Natural killer cell treated with Interleukin-12 subunit alpha and Interleukin-12 subunit beta and Interleukin-15 and Interleukin-18, amount 100 ng/mL, for 72 hours (primary cell): ENCODE measurements at regions not wholly inside any gene's neighbourhood (a gene's known extent, or its start where the extent isn't known, plus 50 kb on each side); places are given as distances from the start of the nearest gene placed in this dataset.
"Not testable (repeated sequence)": the region's sequence is repeated elsewhere in the genome, so short reads cannot be mapped to it uniquely, and the experiment has no call there.

Experiments
- ATAC-seq, 2 donors: fragments of 150-1000 bp; cut with Tn5 transposase in 1 of 2; sonication (Bioruptor Pico), chemical (Tn5 transposase) in 1 of 2; 2 replicates each; pipeline ENCODE4 v1.10.0; 2021
- DNase-seq: peaks from one replicate; pipeline ENCODE4 v3.0.0; 2022; ENCODE audit warnings: low spot score
- H3K27ac Mint-ChIP-seq, 2 donors: 1 replicate in 1 of 2; 2 replicates in 1 of 2; pipeline ENCODE4 v1.8.0; 2022; ENCODE audit warnings: mixed read lengths in 2 of 2, mild to moderate bottlenecking in 1 of 2, moderate library complexity in 1 of 2
- H3K27me3 Mint-ChIP-seq, 2 donors: 1 replicate in 1 of 2; 2 replicates in 1 of 2; pipeline ENCODE4 v1.8.0; 2022; ENCODE audit warnings: mixed read lengths in 2 of 2
- H3K36me3 Mint-ChIP-seq: one replicate; pipeline ENCODE4 v1.8.0; 2022; ENCODE audit warnings: mixed read lengths
- H3K4me1 Mint-ChIP-seq, 2 donors: 1 replicate in 1 of 2; 2 replicates in 1 of 2; pipeline ENCODE4 v1.8.0; 2022; ENCODE audit warnings: low read depth in 2 of 2, mixed read lengths in 2 of 2, mild to moderate bottlenecking in 1 of 2
- H3K4me3 Mint-ChIP-seq: one replicate; pipeline ENCODE4 v1.8.0; 2022; ENCODE audit warnings: mixed read lengths
- H3K9me3 Mint-ChIP-seq: 2 replicates; pipeline ENCODE4 v1.8.0; 2022; ENCODE audit warnings: mixed read lengths

DNA sequence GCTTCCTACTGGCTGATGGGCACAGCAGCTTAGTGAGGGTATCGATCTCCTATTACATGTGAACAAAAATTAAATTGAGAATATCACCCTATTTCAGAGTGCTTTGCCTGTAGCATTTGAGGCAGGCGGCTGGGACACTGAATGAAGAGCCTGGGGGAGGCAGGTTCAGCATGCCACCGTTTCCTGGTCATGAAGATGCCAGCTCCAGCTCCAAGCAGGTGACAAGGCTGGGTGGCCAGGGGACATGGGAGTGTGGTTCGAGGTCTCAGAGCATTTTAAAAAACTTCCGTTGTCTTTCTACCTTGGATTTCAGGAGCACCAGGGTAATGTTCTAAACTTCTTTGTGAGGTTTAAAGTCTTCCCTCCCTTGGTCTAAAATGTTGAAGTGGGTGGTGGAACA, 158.2 kb downstream of the RPLP1 start:
- Mint-ChIP-seq H3K27ac (no peak overlapping the region), H3K4me1 (peaks cover 5 to 7% of the 10 kb centered on the region in 2 donors), H3K4me3 (no peak overlapping the region), H3K36me3 (no peaks in the 10 kb centered on the region), H3K9me3 (no peaks in the 10 kb centered on the region), H3K27me3 (peaks cover 0 to 14% of the 10 kb centered on the region in 2 donors)
- DNase-seq (no peak), ATAC-seq (no peak)

DNA sequence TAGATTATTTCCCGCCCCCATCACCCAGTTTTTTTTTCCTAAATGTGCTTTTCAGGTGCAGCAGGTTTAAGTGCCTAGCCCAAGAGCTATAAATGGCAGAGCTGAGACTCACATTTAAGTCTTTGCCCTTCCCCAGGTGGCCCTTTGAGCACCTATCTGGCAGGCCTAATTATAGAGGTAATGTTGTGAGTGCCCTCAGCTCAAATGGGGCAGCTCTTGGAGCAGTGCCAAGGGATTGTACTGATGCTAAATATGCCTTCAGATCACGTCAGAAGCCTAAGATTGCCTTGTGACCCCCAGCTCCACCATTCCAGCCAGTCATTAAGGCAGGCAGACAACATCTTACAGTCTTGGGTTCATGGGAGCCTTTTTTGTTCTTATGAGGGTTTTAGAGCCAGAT, 159.5 kb downstream of the RPLP1 start:
- ATAC-seq (no peak), DNase-seq (no peak)
- no peaks in the 10 kb centered on the region for H3K9me3 Mint-ChIP-seq
- H3K27ac Mint-ChIP-seq: no peak overlapping the region
- H3K4me3 Mint-ChIP-seq: no peak overlapping the region
- H3K36me3 Mint-ChIP-seq: no peaks in the 10 kb centered on the region
- peaks cover 0 to 12% of the 10 kb centered on the region in 2 donors for H3K27me3 Mint-ChIP-seq
- no peaks in the 10 kb centered on the region for H3K4me1 Mint-ChIP-seq

DNA sequence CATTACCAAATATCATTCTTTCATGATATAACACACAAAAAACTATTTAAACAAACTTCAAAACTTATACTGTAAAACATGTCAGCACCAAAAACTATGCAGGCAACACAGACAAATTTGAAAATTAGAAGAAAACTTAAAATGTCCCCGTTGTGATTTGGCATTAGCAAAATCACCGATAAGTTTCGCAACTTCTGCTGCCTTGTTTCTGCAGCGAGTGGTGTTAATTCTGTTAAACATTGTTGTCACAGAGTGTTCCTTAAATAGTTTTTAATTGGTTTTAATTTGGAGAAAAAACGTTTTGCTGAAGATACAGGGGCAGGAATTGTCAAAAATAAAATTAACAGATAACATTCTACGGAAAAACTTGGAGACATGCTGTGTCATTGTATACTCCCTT, 160.6 kb downstream of the RPLP1 start:
- peaks cover 0 to 10% of the 10 kb centered on the region in 2 donors for H3K27me3 Mint-ChIP-seq
- DNase-seq (no peak), ATAC-seq (no peak)
- no peaks in the 10 kb centered on the region for H3K4me1 Mint-ChIP-seq
- no peak overlapping the region for H3K4me3 Mint-ChIP-seq
- H3K27ac Mint-ChIP-seq: no peak overlapping the region
- H3K36me3 Mint-ChIP-seq: no peaks in the 10 kb centered on the region
- no peaks in the 10 kb centered on the region for H3K9me3 Mint-ChIP-seq

DNA sequence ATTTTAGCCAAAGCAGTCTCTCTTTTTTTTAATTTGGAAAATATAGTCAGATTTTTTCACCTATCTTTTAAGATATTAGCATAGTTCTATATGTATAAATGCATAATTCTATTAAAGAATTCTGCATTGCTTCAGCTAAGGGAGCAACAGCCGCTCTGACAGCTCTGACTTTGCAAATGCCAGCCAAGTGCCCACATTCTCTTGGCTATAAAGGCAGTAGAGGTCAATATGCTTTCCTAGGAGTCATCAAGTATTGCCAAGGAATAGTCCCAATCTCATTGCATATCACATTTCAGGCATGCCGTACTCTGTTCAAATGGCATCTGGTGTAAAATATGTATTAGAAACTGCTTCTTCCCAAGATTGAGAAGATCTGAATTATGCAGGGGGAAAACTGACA, 161.4 kb downstream of the RPLP1 start:
- H3K36me3 Mint-ChIP-seq: no peaks in the 10 kb centered on the region
- H3K4me1 Mint-ChIP-seq: no peaks in the 10 kb centered on the region
- ATAC-seq: no peak
- no peak overlapping the region for H3K4me3 Mint-ChIP-seq
- no peaks in the 10 kb centered on the region for H3K9me3 Mint-ChIP-seq
- DNase-seq: no peak
- H3K27ac Mint-ChIP-seq: no peak overlapping the region
- H3K27me3 Mint-ChIP-seq: peaks cover 0 to 12% of the 10 kb centered on the region in 2 donors

DNA sequence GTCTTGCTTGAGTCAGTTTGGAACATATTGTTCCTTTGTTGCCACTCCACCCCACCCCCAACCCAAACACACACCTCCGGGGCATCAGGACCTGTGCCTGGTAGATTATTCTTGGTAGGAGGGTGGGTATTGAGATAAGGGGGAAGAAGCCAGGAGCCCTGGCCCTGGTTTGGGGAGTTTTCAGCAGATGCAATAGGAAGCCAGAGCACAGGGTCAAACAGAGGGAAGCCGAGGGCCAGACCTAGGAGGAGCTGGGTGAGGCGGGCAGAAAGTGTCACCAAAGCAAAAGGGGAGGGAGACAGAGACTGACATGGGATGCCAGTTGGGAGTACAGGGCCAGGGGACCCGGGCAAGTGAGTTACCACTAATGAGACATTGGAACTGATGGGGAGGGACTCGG, 163.1 kb downstream of the RPLP1 start:
- H3K4me1 Mint-ChIP-seq: peaks cover 0 to 3% of the 10 kb centered on the region in 2 donors
- H3K9me3 Mint-ChIP-seq: no peaks in the 10 kb centered on the region
- no peak for ATAC-seq
- no peaks in the 10 kb centered on the region for H3K36me3 Mint-ChIP-seq
- H3K27me3 Mint-ChIP-seq: peaks cover 2 to 12% of the 10 kb centered on the region in 2 donors
- no peak for DNase-seq
- H3K4me3 Mint-ChIP-seq: no peak overlapping the region
- no peak overlapping the region for H3K27ac Mint-ChIP-seq

DNA sequence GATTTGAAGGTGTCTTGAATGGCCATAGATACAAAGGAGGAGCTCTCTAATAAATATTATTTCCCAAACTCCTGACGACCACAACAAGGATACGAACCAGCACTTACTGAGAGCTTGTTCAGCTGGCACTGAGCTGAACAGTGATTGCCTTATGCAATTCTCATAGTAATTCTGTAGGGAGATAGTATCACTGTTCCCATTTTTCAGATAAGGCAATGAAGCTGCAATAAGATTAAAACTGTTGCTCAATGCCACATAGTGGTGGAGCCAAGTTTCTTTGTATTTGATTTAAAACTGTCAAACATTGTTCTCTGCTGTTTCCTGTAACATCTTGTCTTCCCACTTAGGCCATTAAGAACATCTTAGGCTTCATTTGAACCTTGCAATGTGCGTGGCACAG, 163.9 kb downstream of the RPLP1 start:
- Mint-ChIP-seq H3K4me1 (peaks cover 0 to 3% of the 10 kb centered on the region in 2 donors), H3K4me3 (no peak overlapping the region), H3K27me3 (peaks cover 6 to 15% of the 10 kb centered on the region in 2 donors), H3K36me3 (no peaks in the 10 kb centered on the region), H3K27ac (no peak overlapping the region), H3K9me3 (no peaks in the 10 kb centered on the region)
- ATAC-seq: no peak
- DNase-seq: no peak

DNA sequence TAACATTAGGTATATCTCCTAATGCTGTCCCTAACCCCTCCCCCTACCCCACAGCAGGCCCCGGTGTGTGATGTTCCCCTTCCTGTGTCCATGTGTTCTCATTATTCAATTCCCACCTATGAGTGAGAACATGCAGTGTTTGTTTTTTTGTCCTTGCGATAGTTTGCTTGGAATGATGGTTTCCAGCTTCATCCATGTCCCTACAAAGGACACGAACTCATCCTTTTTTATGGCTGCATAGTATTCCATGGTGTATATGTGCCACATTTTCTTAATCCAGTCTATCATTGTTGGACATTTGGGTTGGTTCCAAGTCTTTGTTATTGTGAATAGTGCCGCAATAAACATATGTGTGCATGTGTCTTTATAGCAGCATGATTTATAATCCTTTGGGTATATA, 164.5 kb downstream of the RPLP1 start:
- not testable (repeated sequence) for H3K4me3 Mint-ChIP-seq, H3K4me1 Mint-ChIP-seq, DNase-seq, ATAC-seq, H3K9me3 Mint-ChIP-seq, H3K36me3 Mint-ChIP-seq, H3K27ac Mint-ChIP-seq
- H3K27me3 Mint-ChIP-seq: peaks cover 11 to 18% of the 10 kb centered on the region in 2 donors

DNA sequence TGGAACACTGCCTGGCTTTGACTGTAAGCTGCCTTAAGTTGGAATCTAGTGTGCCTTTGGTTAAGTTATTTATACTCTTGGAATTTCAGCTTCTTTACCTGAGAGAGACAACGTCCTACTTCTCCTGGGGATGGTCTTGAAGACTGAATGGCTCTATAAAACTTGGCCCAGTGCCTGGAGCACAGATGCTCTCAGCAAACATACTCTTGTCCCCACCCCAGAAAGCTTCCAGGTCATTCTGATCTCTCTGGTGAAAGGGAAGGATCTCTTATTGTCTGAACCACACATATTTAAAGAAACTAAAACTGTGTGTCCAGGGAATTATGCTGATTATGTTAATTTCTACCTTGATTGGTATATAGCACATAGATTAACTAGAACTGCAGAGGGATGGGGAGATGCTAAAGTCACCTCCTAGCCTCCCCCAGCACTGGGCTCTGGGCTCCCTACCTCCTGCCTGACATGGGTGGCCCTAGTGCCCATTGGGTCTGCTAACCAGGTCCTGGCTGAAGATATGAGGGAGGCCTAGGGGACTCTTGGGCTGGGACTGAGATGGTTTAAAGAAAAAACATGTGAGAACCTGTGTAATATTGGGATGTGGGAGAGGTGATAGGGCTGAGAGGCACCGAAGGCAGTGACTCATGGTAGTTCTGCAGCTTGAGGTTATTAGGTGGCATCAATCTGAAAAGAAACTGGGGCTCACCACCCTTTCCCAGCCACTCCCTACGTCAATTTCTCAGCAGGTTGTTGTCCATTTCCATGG, 171.0 kb downstream of the RPLP1 start:
- no peak for DNase-seq
- Mint-ChIP-seq H3K9me3 (no peaks in the 10 kb centered on the region), H3K27ac (no peak overlapping the region), H3K4me3 (no peak overlapping the region), H3K4me1 (peaks cover 8 to 13% of the 10 kb centered on the region in 2 donors), H3K36me3 (no peaks in the 10 kb centered on the region), H3K27me3 (peaks cover 44 to 51% of the 10 kb centered on the region in 2 donors)
- ATAC-seq: peak in 1 of 2 donors; percentile 36

DNA sequence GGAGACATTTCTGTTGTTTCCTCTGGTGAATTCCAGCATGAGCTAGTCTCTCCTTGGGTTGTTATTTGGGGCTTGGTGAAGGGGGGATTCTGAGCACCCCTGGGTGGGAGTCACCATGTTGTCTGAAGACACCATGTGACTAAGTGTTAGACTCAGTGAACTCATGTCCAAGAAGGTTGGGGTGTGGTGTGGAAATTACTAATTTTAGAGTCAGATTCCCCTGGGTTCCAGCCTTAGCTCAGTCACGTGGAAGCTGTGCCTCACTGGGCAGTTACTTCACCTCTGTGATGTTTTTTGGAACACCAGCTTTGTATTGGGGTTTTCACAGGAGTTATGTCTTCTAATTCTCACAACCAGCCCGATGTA, 171.5 kb downstream of the RPLP1 start:
- H3K9me3 Mint-ChIP-seq: no peaks in the 10 kb centered on the region
- no peak overlapping the region for H3K27ac Mint-ChIP-seq
- H3K4me1 Mint-ChIP-seq: peaks cover 8 to 13% of the 10 kb centered on the region in 2 donors
- H3K4me3 Mint-ChIP-seq: no peak overlapping the region
- no peaks in the 10 kb centered on the region for H3K36me3 Mint-ChIP-seq
- DNase-seq (no peak), ATAC-seq (peak in 1 of 2 donors; percentile 24)
- peaks cover 46 to 51% of the 10 kb centered on the region in 2 donors for H3K27me3 Mint-ChIP-seq

DNA sequence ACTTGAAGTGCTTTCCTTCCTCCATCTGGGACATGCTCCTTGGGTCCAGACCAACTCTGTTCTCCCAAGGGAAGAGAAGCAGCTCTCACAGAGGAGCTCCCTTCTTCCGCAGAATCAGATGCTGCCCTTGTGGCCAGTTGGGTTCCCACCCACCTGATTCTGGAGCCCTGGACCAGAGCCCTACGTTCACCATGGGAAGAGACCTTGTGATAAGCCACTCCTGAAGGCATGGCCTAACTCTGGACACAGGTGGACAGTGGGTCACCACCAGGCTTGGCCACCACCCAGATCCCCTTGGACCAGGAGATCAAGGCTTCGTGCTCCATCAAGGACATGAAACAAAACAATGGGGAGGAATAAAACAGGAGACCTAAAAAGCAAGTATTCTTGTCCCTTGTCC, 172.2 kb downstream of the RPLP1 start:
- no peak overlapping the region for H3K4me3 Mint-ChIP-seq
- no peak for DNase-seq

DNA sequence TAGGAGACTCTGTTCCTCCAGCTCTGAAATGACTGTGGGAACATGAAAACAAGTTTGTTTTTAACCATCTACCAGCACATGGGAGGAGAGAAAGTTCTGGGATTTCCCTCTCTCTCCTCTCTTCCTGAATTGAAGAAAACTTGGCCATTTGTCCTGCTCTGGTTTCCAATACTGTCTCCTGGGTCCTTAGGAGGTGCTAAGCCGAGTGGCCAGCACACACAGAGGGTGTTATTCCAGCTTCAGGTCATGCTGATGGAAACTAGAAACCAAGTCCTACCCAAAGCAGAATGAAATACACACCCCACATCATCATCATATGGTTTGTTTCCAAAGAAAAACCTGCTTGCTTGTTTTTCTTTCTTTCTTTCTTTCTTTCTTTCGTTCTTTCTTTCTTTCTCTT, 172.7 kb downstream of the RPLP1 start:
- Mint-ChIP-seq H3K36me3 (no peaks in the 10 kb centered on the region), H3K9me3 (no peaks in the 10 kb centered on the region), H3K4me3 (no peak overlapping the region), H3K27me3 (peaks cover 45 to 54% of the 10 kb centered on the region in 2 donors), H3K4me1 (peaks cover 8 to 14% of the 10 kb centered on the region in 2 donors), H3K27ac (no peak overlapping the region)
- DNase-seq (no peak), ATAC-seq (no peak)

More for the DNA sequence above, 172.2 kb downstream of the RPLP1 start:
- Mint-ChIP-seq H3K36me3 (no peaks in the 10 kb centered on the region), H3K27me3 (peaks cover 46 to 51% of the 10 kb centered on the region in 2 donors), H3K9me3 (no peaks in the 10 kb centered on the region), H3K27ac (peak overlapping the region in 1 of 2 donors; percentile 10), H3K4me1 (peaks cover 8 to 13% of the 10 kb centered on the region in 2 donors)
- no peak for ATAC-seq

DNA sequence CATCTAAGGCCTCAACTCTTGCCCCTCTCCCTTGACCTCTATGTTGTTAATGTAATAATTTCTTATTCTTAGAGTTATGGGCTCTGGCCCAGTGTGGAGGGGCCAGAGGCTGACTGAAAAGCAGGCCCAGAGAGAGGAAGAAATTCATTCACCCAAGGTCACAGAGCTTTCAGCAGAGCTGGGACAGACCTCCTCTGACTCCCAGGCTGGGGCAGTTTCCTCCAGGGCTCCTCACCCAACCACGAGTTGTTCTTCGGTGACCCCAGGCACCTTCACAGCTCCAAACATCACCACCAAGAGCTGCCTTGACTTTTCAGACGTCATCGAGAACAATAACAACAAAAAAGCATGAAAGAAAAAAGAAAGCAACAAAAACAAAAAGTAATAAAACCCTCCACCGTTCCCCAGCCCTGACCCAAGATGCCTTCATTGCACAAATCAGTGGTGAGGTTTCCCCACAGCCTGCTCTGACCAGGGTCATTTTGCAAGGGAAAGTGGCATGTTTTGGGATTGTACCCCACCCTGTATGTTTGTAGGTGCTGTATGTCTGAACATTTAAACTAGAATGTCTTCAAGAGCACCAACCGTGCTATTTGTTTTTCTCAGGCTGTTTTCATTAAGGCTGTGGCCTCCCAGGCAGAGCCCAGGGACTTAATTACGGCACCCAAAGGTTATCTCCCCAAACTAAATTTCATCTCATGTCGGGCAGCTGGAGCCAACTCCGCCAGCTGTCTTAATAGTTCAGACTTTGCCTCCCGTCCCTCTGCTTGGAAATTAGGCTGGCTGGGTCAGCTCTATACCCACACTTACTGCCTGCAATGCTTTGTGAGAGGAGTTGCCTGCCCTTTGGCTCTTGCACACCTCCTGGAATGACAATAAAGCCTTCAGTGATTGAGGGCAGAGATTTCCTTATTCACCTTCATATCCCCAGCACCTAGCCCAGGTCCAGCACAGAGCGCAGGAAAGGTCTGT, 173.8 kb downstream of the RPLP1 start:
- H3K27me3 Mint-ChIP-seq: peaks cover 50 to 59% of the 10 kb centered on the region in 2 donors
- DNase-seq: no peak

DNA sequence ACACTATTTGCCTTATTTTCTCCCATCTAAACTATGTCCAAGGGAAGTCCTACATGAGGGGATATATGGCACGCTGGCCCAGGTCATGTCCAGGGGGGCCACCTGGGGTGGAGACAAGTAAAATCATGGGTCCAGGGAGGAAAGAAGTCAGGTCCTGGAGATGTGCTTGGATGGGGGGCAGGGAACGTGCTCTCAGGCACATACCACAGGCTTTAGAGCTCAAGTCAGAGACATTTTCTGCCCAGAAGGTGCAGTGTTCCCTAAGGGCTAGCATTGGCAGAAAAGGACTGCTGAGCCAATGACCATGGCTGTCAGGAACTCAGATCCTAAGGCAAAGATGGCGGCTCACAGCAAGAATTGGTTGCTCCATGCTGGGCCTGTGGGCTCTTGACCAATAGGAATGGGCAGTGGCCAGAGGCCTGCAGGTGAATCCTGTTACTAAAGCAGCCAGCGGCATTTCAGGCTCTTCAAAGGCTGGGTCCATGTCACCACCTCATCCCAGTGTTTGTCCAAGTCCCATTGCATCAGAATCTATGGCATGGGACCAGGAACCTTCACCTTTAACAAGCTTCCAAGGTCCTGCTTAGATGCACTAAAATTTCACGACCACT, 175.0 kb downstream of the RPLP1 start:
- Mint-ChIP-seq H3K27me3 (peaks cover 53 to 66% of the 10 kb centered on the region in 2 donors), H3K4me1 (peaks cover 8 to 20% of the 10 kb centered on the region in 2 donors), H3K9me3 (no peaks in the 10 kb centered on the region), H3K36me3 (no peaks in the 10 kb centered on the region), H3K4me3 (no peak overlapping the region), H3K27ac (no peak overlapping the region)
- no peak for DNase-seq
- no peak for ATAC-seq

More for the DNA sequence above, 173.8 kb downstream of the RPLP1 start:
- Mint-ChIP-seq H3K4me1 (peaks cover 8 to 20% of the 10 kb centered on the region in 2 donors), H3K27ac (no peak overlapping the region), H3K9me3 (no peaks in the 10 kb centered on the region), H3K36me3 (no peaks in the 10 kb centered on the region), H3K4me3 (no peak overlapping the region)
- ATAC-seq: no peak
